ENCODE measurements at regions not wholly inside any gene's neighbourhood (a gene's known extent, or its start where the extent isn't known, plus 50 kb on each side); places are given as distances from the start of the nearest gene placed in this dataset.
A peak's percentile ranks its signal among the peaks of the same experiment; 100 is the strongest.
"Not testable (repeated sequence)": the region's sequence is repeated elsewhere in the genome, so short reads cannot be mapped to it uniquely, and the experiment has no call there.

DNA sequence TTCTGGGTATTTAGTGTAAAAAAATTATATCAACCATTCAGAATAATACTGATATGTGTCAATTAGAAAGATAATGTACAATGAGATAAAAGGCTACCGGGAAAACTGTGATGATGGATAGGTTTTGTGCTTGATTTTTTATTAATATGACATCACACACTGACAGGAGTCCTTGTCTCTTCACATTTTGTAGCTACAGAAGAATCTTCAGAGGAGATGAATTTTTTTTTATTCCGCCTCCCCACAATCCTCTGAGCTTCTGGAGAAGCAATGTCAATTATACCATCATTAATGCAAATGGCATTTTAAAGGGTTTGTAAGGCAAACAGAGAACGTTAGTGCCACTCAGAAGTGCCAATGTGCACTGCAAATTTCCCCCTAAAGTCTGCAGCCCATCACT is 131.7 kb upstream of the CCNG1 start:
- no peak overlapping the region for H3K4me3 ChIP-seq (ENCODE audit: low read depth, low read length)
- H3K27ac ChIP-seq (ENCODE audit: low read depth, low read length): no peak overlapping the region
- no peaks in the 10 kb centered on the region for H3K36me3 ChIP-seq (ENCODE audit: control insufficient read depth, insufficient read depth, low read length)
- H3K4me1 ChIP-seq (ENCODE audit: control insufficient read depth, insufficient read depth, low read length): no peaks in the 10 kb centered on the region
- no peaks in the 10 kb centered on the region for H3K9me3 ChIP-seq (ENCODE audit: control insufficient read depth, insufficient read depth, low read length)
- no peaks in the 10 kb centered on the region for H3K27me3 ChIP-seq (ENCODE audit: control insufficient read depth, insufficient read depth, low read length)
- 63% methylated on average over 1 of the region's 3 CpGs for WGBS (ENCODE audit: insufficient coverage)
- DNase-seq (ENCODE audit: low read depth in 4 of 6, low spot score in 6 of 6): no peak

DNA sequence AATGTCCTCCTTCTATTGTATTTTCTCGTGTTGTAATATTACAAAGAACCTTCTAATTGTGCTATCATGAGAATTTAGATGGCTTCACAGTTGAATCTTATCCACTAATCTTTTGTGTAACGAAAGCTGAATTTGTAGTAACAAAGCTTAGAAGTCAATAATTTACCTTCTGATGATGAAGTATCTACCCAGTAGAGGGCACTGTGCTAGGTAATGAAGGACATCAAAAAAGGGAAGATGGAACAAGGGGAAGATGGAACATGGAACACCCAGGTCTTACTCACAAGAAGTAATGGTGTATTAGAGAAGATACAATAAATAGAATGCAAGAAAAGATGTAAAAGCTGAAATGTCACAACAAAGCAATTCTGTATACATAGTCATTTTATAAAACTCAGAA is 131.0 kb upstream of the CCNG1 start:
- Histone ChIP-seq H3K27me3 (ENCODE audit: control insufficient read depth, insufficient read depth, low read length) (no peaks in the 10 kb centered on the region), H3K27ac (ENCODE audit: low read depth, low read length) (no peak overlapping the region), H3K36me3 (ENCODE audit: control insufficient read depth, insufficient read depth, low read length) (no peaks in the 10 kb centered on the region), H3K4me3 (ENCODE audit: low read depth, low read length) (no peak overlapping the region), H3K4me1 (ENCODE audit: control insufficient read depth, insufficient read depth, low read length) (no peaks in the 10 kb centered on the region), H3K9me3 (ENCODE audit: control insufficient read depth, insufficient read depth, low read length) (no peaks in the 10 kb centered on the region)
- DNase-seq (ENCODE audit: low read depth in 4 of 6, low spot score in 6 of 6): no peak
- WGBS (ENCODE audit: insufficient coverage): no CpG with 5 or more reads among the region's 2 CpGs

DNA sequence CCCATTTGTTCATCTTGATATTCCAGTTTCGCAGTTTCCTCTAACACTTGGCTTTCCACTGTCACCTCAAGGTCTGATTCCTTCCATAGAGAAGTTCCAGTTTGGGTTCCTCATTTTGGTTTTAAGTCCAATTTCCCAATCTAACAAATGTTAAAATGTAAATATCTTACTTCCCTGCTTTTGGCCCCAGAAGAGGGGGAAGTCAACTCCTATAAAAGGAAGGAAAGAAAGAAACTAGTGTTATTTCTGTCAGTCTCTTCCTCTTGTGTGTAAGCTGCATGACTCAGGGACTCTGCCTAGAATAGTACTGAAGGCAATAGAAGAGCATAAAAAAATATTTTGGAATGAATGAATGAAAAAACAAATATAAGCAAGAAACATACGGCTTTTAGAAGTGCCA is 127.5 kb upstream of the CCNG1 start:
- no peaks in the 10 kb centered on the region for H3K36me3 ChIP-seq (ENCODE audit: control insufficient read depth, insufficient read depth, low read length)
- WGBS (ENCODE audit: insufficient coverage): 90% methylated on average over 2 of the region's 2 CpGs
- no peak for DNase-seq (ENCODE audit: low read depth in 4 of 6, low spot score in 6 of 6)
- no peaks in the 10 kb centered on the region for H3K27me3 ChIP-seq (ENCODE audit: control insufficient read depth, insufficient read depth, low read length)
- H3K27ac ChIP-seq (ENCODE audit: low read depth, low read length): no peak overlapping the region
- H3K9me3 ChIP-seq (ENCODE audit: control insufficient read depth, insufficient read depth, low read length): no peaks in the 10 kb centered on the region
- no peaks in the 10 kb centered on the region for H3K4me1 ChIP-seq (ENCODE audit: control insufficient read depth, insufficient read depth, low read length)
- no peak overlapping the region for H3K4me3 ChIP-seq (ENCODE audit: low read depth, low read length)

DNA sequence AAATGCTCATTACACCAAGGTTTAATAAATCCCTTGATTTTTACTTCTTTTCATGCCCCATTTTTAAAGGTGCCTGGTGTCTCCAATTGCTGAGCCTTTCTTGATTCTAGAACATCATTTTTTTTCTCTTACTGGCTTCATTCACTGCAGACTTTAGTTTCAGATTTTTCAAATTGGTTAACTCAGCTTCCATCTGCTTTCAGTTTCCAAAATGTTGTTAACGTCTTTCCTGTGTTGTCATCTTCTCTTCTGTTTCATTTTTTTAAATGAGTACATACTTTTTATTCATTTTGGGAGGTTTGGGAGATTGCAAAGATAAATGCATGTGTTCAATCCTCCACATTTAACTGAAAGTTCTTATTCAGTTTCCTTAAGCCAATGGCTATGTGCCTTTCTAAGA is 126.4 kb upstream of the CCNG1 start:
- H3K27ac ChIP-seq (ENCODE audit: low read depth, low read length): no peak overlapping the region
- WGBS (ENCODE audit: insufficient coverage): no CpG with 5 or more reads among the region's 1 CpG
- H3K4me1 ChIP-seq (ENCODE audit: control insufficient read depth, insufficient read depth, low read length): no peaks in the 10 kb centered on the region
- no peaks in the 10 kb centered on the region for H3K27me3 ChIP-seq (ENCODE audit: control insufficient read depth, insufficient read depth, low read length)
- H3K4me3 ChIP-seq (ENCODE audit: low read depth, low read length): no peak overlapping the region
- no peaks in the 10 kb centered on the region for H3K9me3 ChIP-seq (ENCODE audit: control insufficient read depth, insufficient read depth, low read length)
- peak in 1 of 6 donors; percentile 8 for DNase-seq (ENCODE audit: low read depth in 4 of 6, low spot score in 6 of 6)
- H3K36me3 ChIP-seq (ENCODE audit: control insufficient read depth, insufficient read depth, low read length): no peaks in the 10 kb centered on the region

DNA sequence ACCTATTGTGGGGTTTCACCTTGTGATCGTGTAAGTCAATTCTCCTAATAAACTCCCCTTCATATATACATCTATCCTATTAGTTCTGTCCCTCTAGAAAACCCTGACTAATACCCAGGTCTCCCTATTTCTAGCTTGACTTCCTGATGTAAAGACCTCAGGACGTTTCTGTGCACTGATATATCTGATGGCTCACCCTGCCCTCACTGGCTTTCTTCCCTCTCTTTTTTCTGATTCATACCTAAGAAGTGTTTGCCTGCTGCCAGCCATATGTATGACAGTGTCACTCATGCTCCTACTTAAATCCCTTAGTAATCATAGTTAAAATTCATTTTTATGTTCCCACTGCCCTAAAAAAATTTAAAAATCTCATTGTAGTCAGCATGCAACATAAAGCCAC is 124.8 kb upstream of the CCNG1 start:
- no peaks in the 10 kb centered on the region for H3K4me1 ChIP-seq (ENCODE audit: control insufficient read depth, insufficient read depth, low read length)
- H3K36me3 ChIP-seq (ENCODE audit: control insufficient read depth, insufficient read depth, low read length): no peaks in the 10 kb centered on the region
- H3K9me3 ChIP-seq (ENCODE audit: control insufficient read depth, insufficient read depth, low read length): no peaks in the 10 kb centered on the region
- no peak for DNase-seq (ENCODE audit: low read depth in 4 of 6, low spot score in 6 of 6)
- no peak overlapping the region for H3K4me3 ChIP-seq (ENCODE audit: low read depth, low read length)
- H3K27ac ChIP-seq (ENCODE audit: low read depth, low read length): no peak overlapping the region
- no peaks in the 10 kb centered on the region for H3K27me3 ChIP-seq (ENCODE audit: control insufficient read depth, insufficient read depth, low read length)
- WGBS (ENCODE audit: insufficient coverage): 86% methylated on average over 1 of the region's 2 CpGs

DNA sequence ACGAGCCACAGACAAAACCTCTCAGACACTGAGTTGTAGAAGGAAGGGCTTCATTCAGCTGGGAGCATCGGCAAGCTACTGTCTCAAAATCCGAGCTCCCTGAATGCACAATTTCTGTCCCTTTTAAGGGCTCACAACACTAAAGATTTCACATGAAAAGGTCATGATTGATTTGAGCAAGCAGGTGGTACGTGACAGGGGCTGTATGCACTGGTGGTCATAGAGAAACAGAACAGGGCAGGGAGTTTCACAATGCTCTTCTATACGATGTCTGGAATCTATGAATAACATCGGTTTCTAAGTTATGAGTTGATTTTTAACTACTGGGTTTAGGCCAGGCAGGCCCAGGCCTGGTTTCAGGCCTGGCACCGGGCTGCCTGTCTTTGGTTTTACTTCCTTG is 124.3 kb upstream of the CCNG1 start:
- 96% methylated on average over 3 of the region's 7 CpGs for WGBS (ENCODE audit: insufficient coverage)
- not testable (repeated sequence) for H3K36me3 ChIP-seq (ENCODE audit: control insufficient read depth, insufficient read depth, low read length); H3K27ac ChIP-seq (ENCODE audit: low read depth, low read length); H3K27me3 ChIP-seq (ENCODE audit: control insufficient read depth, insufficient read depth, low read length); H3K9me3 ChIP-seq (ENCODE audit: control insufficient read depth, insufficient read depth, low read length); H3K4me3 ChIP-seq (ENCODE audit: low read depth, low read length); DNase-seq (ENCODE audit: low read depth in 4 of 6, low spot score in 6 of 6); H3K4me1 ChIP-seq (ENCODE audit: control insufficient read depth, insufficient read depth, low read length)

DNA sequence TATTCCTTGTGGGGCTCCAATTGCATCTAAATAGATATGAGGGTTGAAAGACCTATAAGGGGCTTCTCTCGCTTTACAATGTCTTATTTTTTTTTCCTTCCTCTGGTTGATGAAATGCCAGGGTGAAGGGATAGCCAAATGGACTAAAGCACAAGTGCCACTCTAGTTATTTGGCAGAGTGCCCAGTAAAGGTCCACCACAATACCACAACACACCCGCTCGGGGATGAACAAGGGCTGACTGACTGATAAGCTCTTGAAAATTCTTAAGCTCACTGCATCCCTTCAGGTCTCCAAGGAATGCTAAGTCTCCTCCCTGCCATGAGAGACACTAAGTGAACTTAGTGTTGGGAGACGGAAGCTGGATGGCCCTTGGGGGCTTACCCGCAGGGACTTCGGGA is 121.0 kb upstream of the CCNG1 start:
- H3K27me3 ChIP-seq (ENCODE audit: control insufficient read depth, insufficient read depth, low read length); H3K4me1 ChIP-seq (ENCODE audit: control insufficient read depth, insufficient read depth, low read length); H3K9me3 ChIP-seq (ENCODE audit: control insufficient read depth, insufficient read depth, low read length); H3K4me3 ChIP-seq (ENCODE audit: low read depth, low read length); H3K36me3 ChIP-seq (ENCODE audit: control insufficient read depth, insufficient read depth, low read length); DNase-seq (ENCODE audit: low read depth in 4 of 6, low spot score in 6 of 6); H3K27ac ChIP-seq (ENCODE audit: low read depth, low read length): not testable (repeated sequence)
- WGBS (ENCODE audit: insufficient coverage): 82% methylated on average over 3 of the region's 6 CpGs

DNA sequence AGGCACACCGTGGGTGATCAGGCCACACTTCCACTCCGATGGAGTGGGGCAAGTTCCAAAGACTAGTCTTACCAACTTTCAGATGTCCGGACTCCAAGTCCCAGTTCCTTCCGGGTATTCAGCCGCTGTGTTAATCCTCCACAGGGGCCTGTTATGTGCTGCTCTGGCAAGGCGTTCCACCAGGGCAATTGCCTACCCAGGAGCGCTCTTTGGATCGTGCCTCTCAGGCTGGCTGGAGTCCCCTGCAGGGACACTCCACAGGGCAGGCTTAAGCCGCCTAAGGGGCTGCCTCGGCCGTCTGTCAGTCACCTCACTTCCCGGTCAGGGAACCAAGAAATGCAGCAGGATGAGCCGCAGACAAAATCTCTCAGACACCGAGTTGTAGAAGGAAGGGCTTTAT is 118.7 kb upstream of the CCNG1 start:
- no peaks in the 10 kb centered on the region for H3K36me3 ChIP-seq (ENCODE audit: control insufficient read depth, insufficient read depth, low read length)
- H3K9me3 ChIP-seq (ENCODE audit: control insufficient read depth, insufficient read depth, low read length): no peaks in the 10 kb centered on the region
- DNase-seq (ENCODE audit: low read depth in 4 of 6, low spot score in 6 of 6): no peak
- 95% methylated on average over 9 of the region's 14 CpGs for WGBS (ENCODE audit: insufficient coverage)
- no peak overlapping the region for H3K27ac ChIP-seq (ENCODE audit: low read depth, low read length)
- H3K27me3 ChIP-seq (ENCODE audit: control insufficient read depth, insufficient read depth, low read length): no peaks in the 10 kb centered on the region
- no peaks in the 10 kb centered on the region for H3K4me1 ChIP-seq (ENCODE audit: control insufficient read depth, insufficient read depth, low read length)
- H3K4me3 ChIP-seq (ENCODE audit: low read depth, low read length): no peak overlapping the region

DNA sequence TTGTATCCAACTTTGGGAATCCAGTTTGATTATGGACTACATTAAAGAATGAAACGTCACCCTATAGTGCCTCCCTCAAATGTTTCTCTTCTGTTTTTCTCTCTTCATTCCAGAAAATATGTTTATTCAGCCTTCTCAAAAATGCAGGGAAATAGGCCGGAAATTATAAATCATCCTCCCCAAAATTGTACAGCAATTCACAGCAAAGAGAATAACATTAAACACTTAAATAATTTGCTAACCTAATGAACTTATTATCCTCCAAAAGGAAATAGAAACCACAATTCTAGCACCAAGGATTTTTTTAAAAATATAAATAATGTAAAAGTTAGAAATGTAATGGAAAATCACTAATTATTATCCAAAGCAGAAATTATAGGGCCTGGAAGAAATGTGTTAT is 115.9 kb upstream of the CCNG1 start:
- Histone ChIP-seq H3K4me3 (ENCODE audit: low read depth, low read length) (no peak overlapping the region), H3K27ac (ENCODE audit: low read depth, low read length) (no peak overlapping the region), H3K9me3 (ENCODE audit: control insufficient read depth, insufficient read depth, low read length) (no peaks in the 10 kb centered on the region), H3K27me3 (ENCODE audit: control insufficient read depth, insufficient read depth, low read length) (no peaks in the 10 kb centered on the region), H3K4me1 (ENCODE audit: control insufficient read depth, insufficient read depth, low read length) (no peaks in the 10 kb centered on the region), H3K36me3 (ENCODE audit: control insufficient read depth, insufficient read depth, low read length) (no peaks in the 10 kb centered on the region)
- DNase-seq (ENCODE audit: low read depth in 4 of 6, low spot score in 6 of 6): no peak
- no CpG with 5 or more reads among the region's 2 CpGs for WGBS (ENCODE audit: insufficient coverage)

DNA sequence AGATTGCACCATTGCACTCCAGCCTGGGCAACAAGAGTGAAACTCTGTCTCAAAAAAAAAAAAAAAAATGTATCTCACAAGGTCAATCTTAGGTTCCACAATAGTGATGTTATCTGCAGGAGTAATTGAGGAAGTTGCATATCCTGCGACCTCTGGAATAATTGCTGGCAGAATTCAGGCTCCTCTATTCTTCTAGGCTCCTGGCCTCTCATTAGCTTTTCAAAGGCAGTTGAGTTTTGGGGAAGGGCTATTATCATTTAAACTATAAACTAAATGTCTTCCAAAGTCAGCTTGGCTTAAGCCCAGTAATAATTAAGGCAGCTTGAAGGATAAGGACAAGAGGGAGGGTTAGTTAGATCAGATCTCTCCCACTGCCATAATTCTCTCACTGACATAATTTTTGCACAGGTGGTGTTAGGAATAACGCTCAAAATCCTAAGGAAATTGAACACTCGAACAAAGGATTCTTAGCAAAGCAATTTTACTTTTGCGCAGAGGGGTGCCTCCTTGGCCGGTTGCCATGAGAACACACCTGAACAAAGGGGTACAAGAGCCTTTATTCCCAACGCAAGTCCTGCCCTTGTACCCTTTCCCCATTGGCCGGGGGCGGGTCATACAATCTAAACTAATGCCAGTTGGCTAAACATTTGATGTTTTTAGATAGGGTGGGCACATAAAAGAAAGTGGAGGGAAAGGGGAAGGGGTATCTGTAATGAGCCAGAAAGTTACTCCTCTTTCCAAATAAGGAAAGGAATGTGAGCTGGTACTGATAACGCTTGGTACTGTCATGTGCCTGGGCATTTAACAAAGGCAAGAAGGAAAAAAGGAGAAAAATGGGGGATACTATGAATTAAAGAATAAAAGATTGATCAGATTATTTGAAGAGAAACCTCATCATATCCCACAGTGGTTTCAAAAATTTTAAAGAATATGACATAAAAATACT is 106.4 kb upstream of the CCNG1 start:
- 73% methylated on average over 5 of the region's 9 CpGs for WGBS (ENCODE audit: insufficient coverage)
- H3K27ac ChIP-seq (ENCODE audit: low read depth, low read length): no peak overlapping the region
- peak in 2 of 6 donors; percentile 10 to 23 for DNase-seq (ENCODE audit: low read depth in 4 of 6, low spot score in 6 of 6)

More for the DNA sequence above, 106.4 kb upstream of the CCNG1 start:
- no peaks in the 10 kb centered on the region for H3K27me3 ChIP-seq (ENCODE audit: control insufficient read depth, insufficient read depth, low read length)
- no peak overlapping the region for H3K4me3 ChIP-seq (ENCODE audit: low read depth, low read length)
- no peaks in the 10 kb centered on the region for H3K36me3 ChIP-seq (ENCODE audit: control insufficient read depth, insufficient read depth, low read length)
- no peaks in the 10 kb centered on the region for H3K4me1 ChIP-seq (ENCODE audit: control insufficient read depth, insufficient read depth, low read length)
- H3K9me3 ChIP-seq (ENCODE audit: control insufficient read depth, insufficient read depth, low read length): no peaks in the 10 kb centered on the region
